ENCODE measurements at regions not wholly inside any gene's neighbourhood (a gene's known extent, or its start where the extent isn't known, plus 50 kb on each side); places are given as distances from the start of the nearest gene placed in this dataset.

GRCh38 chr6:119517428-119517827 lies 167.9 kb upstream of the MAN1A1 start:
- Mint-ChIP-seq H3K4me3 (no peak overlapping the region), H3K27me3 (ENCODE audit: low read depth, poor library complexity) (no peaks in the 10 kb centered on the region), H3K9me3 (no peaks in the 10 kb centered on the region), H3K36me3 (ENCODE audit: low read depth) (no peaks in the 10 kb centered on the region), H3K4me1 (peaks cover 6% of the 10 kb centered on the region), H3K27ac (no peak overlapping the region)
- no peak for TF ChIP-seq CTCF (IDR thresholded peaks at IDR 0.05)
- no peak for DNase-seq

DNA sequence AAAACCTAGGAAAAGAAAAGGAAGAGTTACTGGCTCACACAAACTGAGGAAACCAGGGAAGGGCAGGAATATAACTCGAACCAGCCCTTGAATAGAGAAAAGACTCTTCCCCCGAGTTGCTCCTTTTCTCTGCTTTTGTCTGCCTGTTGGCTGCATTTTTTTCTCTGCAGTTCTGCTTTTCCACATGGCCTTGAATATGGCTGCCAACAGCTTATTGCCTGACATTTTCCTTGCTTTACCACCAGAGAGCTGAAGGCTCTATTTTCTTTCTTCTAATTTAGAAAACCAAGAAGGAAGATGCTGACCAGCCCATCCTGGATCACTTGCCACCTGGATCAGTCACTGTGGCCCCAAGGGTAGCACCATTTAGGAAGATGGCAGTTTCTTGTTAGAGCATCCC lies 164.8 kb upstream of the MAN1A1 start:
- Mint-ChIP-seq H3K4me3 (no peak overlapping the region), H3K27ac (no peak overlapping the region), H3K27me3 (ENCODE audit: low read depth, poor library complexity) (no peaks in the 10 kb centered on the region), H3K36me3 (ENCODE audit: low read depth) (no peaks in the 10 kb centered on the region), H3K4me1 (peaks cover 6% of the 10 kb centered on the region), H3K9me3 (no peaks in the 10 kb centered on the region)
- TF ChIP-seq CTCF (IDR thresholded peaks at IDR 0.05): no peak
- no peak for DNase-seq

GRCh38 chr6:119511024-119511423 lies 161.5 kb upstream of the MAN1A1 start:
- Mint-ChIP-seq H3K27me3 (ENCODE audit: low read depth, poor library complexity) (no peaks in the 10 kb centered on the region), H3K4me1 (no peaks in the 10 kb centered on the region), H3K4me3 (no peak overlapping the region), H3K36me3 (ENCODE audit: low read depth) (no peaks in the 10 kb centered on the region), H3K27ac (no peak overlapping the region), H3K9me3 (no peaks in the 10 kb centered on the region)
- no peak for TF ChIP-seq CTCF (IDR thresholded peaks at IDR 0.05)
- no peak for DNase-seq

GRCh38 chr6:119510246-119510645 lies 160.7 kb upstream of the MAN1A1 start:
- no peak for TF ChIP-seq CTCF (IDR thresholded peaks at IDR 0.05)
- Mint-ChIP-seq H3K36me3 (ENCODE audit: low read depth) (no peaks in the 10 kb centered on the region), H3K27me3 (ENCODE audit: low read depth, poor library complexity) (no peaks in the 10 kb centered on the region), H3K27ac (no peak overlapping the region), H3K9me3 (no peaks in the 10 kb centered on the region), H3K4me1 (no peaks in the 10 kb centered on the region), H3K4me3 (no peak overlapping the region)
- no peak for DNase-seq

DNA sequence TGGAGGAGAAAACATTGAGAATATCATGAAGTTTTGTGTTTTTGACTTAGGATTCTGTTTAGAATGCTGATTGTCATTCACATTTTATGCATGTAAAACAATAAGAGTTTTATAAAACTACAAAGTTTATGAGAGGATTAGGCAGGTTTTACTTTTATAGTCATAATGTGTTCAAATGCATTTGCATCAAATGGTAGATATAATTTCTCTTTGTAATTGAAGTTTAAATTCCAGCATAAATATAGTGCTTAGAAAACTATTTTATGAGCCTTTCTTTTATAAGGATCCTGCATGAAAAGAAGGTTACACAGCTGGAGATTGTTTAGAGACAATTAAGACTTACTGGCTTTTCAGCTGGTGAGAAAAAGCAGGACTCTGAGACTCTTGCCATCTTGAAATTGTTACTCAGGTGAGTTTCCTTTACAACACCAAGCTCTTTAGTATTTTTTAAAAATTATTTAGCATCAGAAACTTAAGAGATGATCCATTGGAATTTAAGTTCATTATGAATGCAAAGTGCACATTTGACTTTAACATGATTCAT lies 157.1 kb upstream of the MAN1A1 start:
- no peaks in the 10 kb centered on the region for H3K36me3 Mint-ChIP-seq (ENCODE audit: low read depth)
- no peaks in the 10 kb centered on the region for H3K9me3 Mint-ChIP-seq
- TF ChIP-seq CTCF (IDR thresholded peaks at IDR 0.05): no peak
- no peaks in the 10 kb centered on the region for H3K4me1 Mint-ChIP-seq
- H3K4me3 Mint-ChIP-seq: no peak overlapping the region
- no peak for DNase-seq
- H3K27me3 Mint-ChIP-seq (ENCODE audit: low read depth, poor library complexity): peaks cover 6% of the 10 kb centered on the region
- no peak overlapping the region for H3K27ac Mint-ChIP-seq

DNA sequence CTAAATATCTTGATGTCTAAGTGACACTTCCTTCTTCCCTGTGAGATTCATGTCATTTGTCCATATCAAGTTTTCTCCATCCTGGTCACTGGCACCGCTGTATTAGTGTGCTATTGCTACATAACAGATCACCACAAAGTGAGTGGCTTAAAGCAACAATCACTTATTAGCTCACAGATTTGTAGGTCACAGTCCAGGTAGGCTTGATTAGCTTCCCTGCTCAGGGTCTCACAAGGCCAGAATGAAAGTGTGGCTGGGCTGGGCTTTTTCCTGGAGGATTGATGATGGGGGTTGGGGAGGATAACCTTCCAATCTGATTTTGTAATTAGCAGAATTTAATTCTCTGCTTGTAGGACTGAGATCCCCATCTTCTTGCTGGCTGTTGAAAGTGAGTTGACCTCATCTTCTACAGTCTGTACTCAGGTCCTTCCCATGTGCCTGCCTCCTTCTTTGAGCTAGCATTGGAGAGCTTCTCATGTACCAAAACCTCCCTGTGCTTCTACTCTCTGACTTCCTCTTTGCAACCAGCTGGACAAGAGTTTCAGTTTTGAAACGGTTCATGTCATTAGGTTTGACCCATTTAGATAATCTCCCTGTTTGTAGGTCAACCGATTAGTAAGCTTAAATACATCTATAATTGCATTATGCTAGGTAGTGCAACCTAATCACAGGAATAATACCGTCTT lies 152.4 kb upstream of the MAN1A1 start:
- no peaks in the 10 kb centered on the region for H3K36me3 Mint-ChIP-seq (ENCODE audit: low read depth)
- H3K4me1 Mint-ChIP-seq: peaks cover 7% of the 10 kb centered on the region
- no peak for TF ChIP-seq CTCF (IDR thresholded peaks at IDR 0.05)
- DNase-seq: no peak
- H3K9me3 Mint-ChIP-seq: no peaks in the 10 kb centered on the region
- no peak overlapping the region for H3K27ac Mint-ChIP-seq
- no peak overlapping the region for H3K4me3 Mint-ChIP-seq
- peaks cover 9% of the 10 kb centered on the region for H3K27me3 Mint-ChIP-seq (ENCODE audit: low read depth, poor library complexity)
